ENCODE measurements at regions not wholly inside any gene's neighbourhood (a gene's known extent, or its start where the extent isn't known, plus 50 kb on each side); places are given as distances from the start of the nearest gene placed in this dataset.

- TF ChIP-seq SPI1 (IDR thresholded peaks at IDR 0.05; ENCODE audit: borderline replicate concordance, insufficient read depth, low read depth, low read length), result peak; percentile 87; the same call in 1 of the 2 replicates
- peak; percentile 43; the same call in 1 of the 2 replicates for TF ChIP-seq MTA2 (IDR thresholded peaks at IDR 0.05; ENCODE audit: low read depth)
- TF ChIP-seq IKZF2 (IDR thresholded peaks at IDR 0.05), result peak; percentile 40 to 56; a peak in 2 of 4 replicates
- TF ChIP-seq CBX5 (IDR thresholded peaks at IDR 0.05; ENCODE audit: low read depth), result no peak
- no peak for TF ChIP-seq SKIL (IDR thresholded peaks at IDR 0.05; ENCODE audit: low read depth, poor library complexity, severe bottlenecking)
- no peak for TF ChIP-seq HDAC6 (IDR thresholded peaks at IDR 0.05; ENCODE audit: unreplicated experiment)
- TF ChIP-seq MTA3 (IDR thresholded peaks at IDR 0.05; ENCODE audit: borderline replicate concordance, low read length), result no peak
- peak; percentile 45; the same call in 1 of the 2 replicates for TF ChIP-seq IKZF1 (conservative IDR thresholded peaks at IDR 0.05)
- 0 out of 2 replicates have a peak, but pooled peaks have one; percentile 38 for TF ChIP-seq DPF2 (IDR thresholded peaks at IDR 0.05)
- no peaks in the 10 kb centered on the region for H3K36me3 ChIP-seq (ENCODE audit: control insufficient read depth in 2 of 2, insufficient read depth in 2 of 2, low read length in 1 of 2)
- H3K79me2 ChIP-seq (ENCODE audit: control insufficient read depth, insufficient read depth, low read length), result no peaks in the 10 kb centered on the region
- H3K4me2 ChIP-seq (ENCODE audit: control insufficient read depth, insufficient read depth), result no peak overlapping the region
- no peak for DNase-seq (ENCODE audit: low read depth, low spot score)
- no peak for FAIRE-seq
- ChIA-PET CTCF (interaction anchor here (1.7 to 16.6 kb wide), 4 partner anchors 9 to 114 kb away, joined by 3 to 218 read pairs (median 12); partner anchors contain the start of gene SLC39A10), SMC1A (ENCODE audit: uncharacterized antibody, unreplicated experiment) (interaction anchor here (0.6 to 19.9 kb wide), 6 partner anchors 9 to 117 kb away, joined by 3 to 435 read pairs (median 8); no protein-coding TSS in a partner anchor), RAD21 (ENCODE audit: unreplicated experiment) (interaction anchor here (0.7 to 4.1 kb wide), 6 partner anchors 9 to 117 kb away, joined by 3 to 39 read pairs (median 4); partner anchors contain the start of gene SLC39A10), POLR2A (interaction anchor here (1.1 to 3.3 kb wide), 3 partner anchors 8 to 18 kb away, joined by 3 to 36 read pairs (median 17); no protein-coding TSS in a partner anchor)
- 97% methylated on average over 2 of the region's 2 CpGs for WGBS (ENCODE audit: insufficient coverage, insufficient replicate concordance, low lambda C conversion rate, missing lambda C conversion rate)
- in situ Hi-C loops (cut with MboI) (no loop called here), intact Hi-C loops (cut with micrococcal nuclease; ENCODE audit: unreplicated experiment) (no loop called here)
- H4K20me1 ChIP-seq (ENCODE audit: control insufficient read depth, insufficient read depth), result no peaks in the 10 kb centered on the region
- BruUV-seq (replicated peaks), result no TSS peak
- no peak overlapping the region for H3K27ac ChIP-seq (ENCODE audit: control insufficient read depth, insufficient read depth)
- peaks cover 2% of the 10 kb centered on the region; the same call in 1 of the 3 replicates for H3K9me3 ChIP-seq (replicated peaks; ENCODE audit: control insufficient read depth, insufficient read depth, low read length)
- no peak overlapping the region for H3K4me3 ChIP-seq
- no peak overlapping the region for H2AFZ ChIP-seq (ENCODE audit: control insufficient read depth, low read depth, low read length)
- no peaks in the 10 kb centered on the region for H3K27me3 ChIP-seq (replicated peaks in 1 of 2; ENCODE audit: control insufficient read depth in 2 of 2, insufficient read depth in 2 of 2, low read length in 1 of 2)
- no peaks in the 10 kb centered on the region for H3K4me1 ChIP-seq (ENCODE audit: control insufficient read depth, insufficient read depth, low read length)
- H3K9ac ChIP-seq (ENCODE audit: control insufficient read depth, insufficient read depth, low read length), result no peak overlapping the region
- peak; percentile 32; the same call in 2 of the 3 replicates for ATAC-seq
These were observed 114.0 kb upstream of the SLC39A10 start for GRCh38 chr2:195543063-195543462.

All from GM12878 (cell line).